Psoas muscle (tissue), 7 donors: ENCODE measurements at regions not wholly inside any gene's neighbourhood (a gene's known extent, or its start where the extent isn't known, plus 50 kb on each side); places are given as distances from the start of the nearest gene placed in this dataset.

Experiments
- ATAC-seq, 4 donors: fragments of 200-7000 bp; cut with Tn5 transposase; one replicate each; pipeline ENCODE4 v1.9.1; 2020; ENCODE audit warnings: moderate library complexity in 3 of 4, mild to moderate bottlenecking in 2 of 4
- DNase-seq, 2 donors: peaks; one replicate each; pipeline ENCODE4 v3.0.0-alpha.2; 2020
- H3K27ac ChIP-seq: fragments of 200-600 bp; one replicate; pipeline ENCODE4 v1.8.0; 2022
- H3K27me3 ChIP-seq, 3 donors: fragments of 200-600 bp in 1 of 3; one replicate each; pipeline versions ENCODE4 v1.6.1 to v1.8.0; 2013 to 2022; ENCODE audit warnings: low read length in 2 of 3, mild to moderate bottlenecking in 2 of 3, moderate library complexity in 1 of 3; ENCODE audit not compliant: insufficient read depth in 3 of 3
- H3K36me3 ChIP-seq, 2 donors: fragments of 200-600 bp in 1 of 2; one replicate each; pipeline versions ENCODE4 v1.6.1 to v1.8.0; 2013 to 2022; ENCODE audit warnings: low read depth in 1 of 2, mild to moderate bottlenecking in 1 of 2, moderate library complexity in 1 of 2; ENCODE audit not compliant: insufficient read depth in 1 of 2
- H3K4me1 ChIP-seq: fragments of 200-600 bp; one replicate; pipeline ENCODE4 v1.8.0; 2022
- H3K4me3 ChIP-seq: fragments of 200-600 bp; one replicate; pipeline ENCODE4 v1.8.0; 2022; ENCODE audit warnings: mild to moderate bottlenecking
- H3K9me3 ChIP-seq: fragments of 200-600 bp; one replicate; pipeline ENCODE4 v1.8.0; 2022
- WGBS, 3 donors: extraction: QIAGEN DNeasy Blood & Tissue Kit; methylation state at CpG; one replicate each; pipeline versions ENCODE4 v1.1.6 to v1.1.7; 2013; 5-methylcytosine and 5-hydroxymethylcytosine counted together
- intact Hi-C, 2 donors: fragments of 100-400 bp; cut with DNase I; formaldehyde crosslinking; loops; one replicate each; pipeline versions ENCODE4 v1.11.0 to v1.14.2; 2022
- TF ChIP-seq, protein P1 (sequence below): fragments of 200-600 bp; IDR thresholded peaks from one replicate; pipeline ENCODE4 v1.8.0; 2022; ENCODE audit warnings: antibody characterized with exemption
- donor health status: healthy with polysubstance abuse.
- donor health status: DM: no; HTN: no; CAD: no; lungs with moderate emphysema.
- donor health status: Bipolar disorder and iron deficiency.
- donor health status: healthy.
- donor health status: DM: yes; HTN: yes; CAD: no.
- donor health status: DM: no; HTN: no; CAD: no.
- donor health status: DM: yes; HTN: yes; CAD: no.

DNA sequence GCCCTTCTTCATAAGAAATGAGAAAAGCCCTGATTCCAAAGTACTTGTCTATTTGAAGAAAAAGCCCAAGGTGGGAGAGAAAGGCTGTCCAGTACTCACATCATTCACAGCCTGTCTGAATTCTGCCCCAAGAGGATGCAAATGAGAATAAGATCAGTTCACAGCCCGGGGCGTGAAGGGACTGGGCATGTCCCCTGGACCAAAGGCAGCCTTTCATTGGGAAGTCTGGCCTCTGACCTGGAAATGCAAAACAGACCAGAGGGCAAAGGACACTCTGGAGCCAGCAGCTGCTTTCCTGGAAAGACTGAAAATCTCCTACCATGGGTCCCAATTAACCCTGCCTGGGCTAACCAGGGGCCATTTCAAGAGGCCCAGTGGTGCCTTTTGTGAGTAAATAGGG lies 191.2 kb upstream of the PELI2 start:
- TF ChIP-seq, protein P1, sequence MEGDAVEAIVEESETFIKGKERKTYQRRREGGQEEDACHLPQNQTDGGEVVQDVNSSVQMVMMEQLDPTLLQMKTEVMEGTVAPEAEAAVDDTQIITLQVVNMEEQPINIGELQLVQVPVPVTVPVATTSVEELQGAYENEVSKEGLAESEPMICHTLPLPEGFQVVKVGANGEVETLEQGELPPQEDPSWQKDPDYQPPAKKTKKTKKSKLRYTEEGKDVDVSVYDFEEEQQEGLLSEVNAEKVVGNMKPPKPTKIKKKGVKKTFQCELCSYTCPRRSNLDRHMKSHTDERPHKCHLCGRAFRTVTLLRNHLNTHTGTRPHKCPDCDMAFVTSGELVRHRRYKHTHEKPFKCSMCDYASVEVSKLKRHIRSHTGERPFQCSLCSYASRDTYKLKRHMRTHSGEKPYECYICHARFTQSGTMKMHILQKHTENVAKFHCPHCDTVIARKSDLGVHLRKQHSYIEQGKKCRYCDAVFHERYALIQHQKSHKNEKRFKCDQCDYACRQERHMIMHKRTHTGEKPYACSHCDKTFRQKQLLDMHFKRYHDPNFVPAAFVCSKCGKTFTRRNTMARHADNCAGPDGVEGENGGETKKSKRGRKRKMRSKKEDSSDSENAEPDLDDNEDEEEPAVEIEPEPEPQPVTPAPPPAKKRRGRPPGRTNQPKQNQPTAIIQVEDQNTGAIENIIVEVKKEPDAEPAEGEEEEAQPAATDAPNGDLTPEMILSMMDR = no peak
- 63 to 84% (median 80%) methylated on average over 2 of the region's 2 CpGs for WGBS, 3 donors
- intact Hi-C loops = no loop called here

DNA sequence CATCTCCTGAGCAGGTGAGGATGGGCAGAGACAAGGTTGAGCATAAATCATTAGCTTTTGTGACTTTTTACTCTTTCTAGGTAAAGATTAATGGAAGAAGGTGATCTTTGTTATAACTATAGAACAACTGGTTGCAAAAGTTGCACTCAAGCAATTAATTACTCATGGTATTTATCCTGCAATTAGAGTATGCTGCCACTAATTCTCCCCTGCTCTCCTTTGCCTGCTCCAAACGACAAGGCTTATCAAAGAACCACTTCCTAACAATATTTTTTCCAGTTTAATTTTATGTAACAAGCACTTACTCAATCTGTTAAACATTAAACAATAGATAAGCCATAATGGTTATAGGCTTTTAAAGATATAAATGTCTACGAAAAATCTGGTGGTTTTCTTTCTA lies 189.9 kb upstream of the PELI2 start:
- WGBS, 3 donors = 59 to 62% (median 62%) methylated on average over 2 of the region's 2 CpGs
- intact Hi-C loops = no loop called here
- no peak overlapping the region for H3K27ac ChIP-seq
- no peaks in the 10 kb centered on the region for H3K4me1 ChIP-seq
- no peaks in the 10 kb centered on the region for H3K9me3 ChIP-seq
- DNase-seq (no peak), ATAC-seq (no peak)
- H3K4me3 ChIP-seq = no peak overlapping the region
- TF ChIP-seq, protein P1 = no peak
- no peaks in the 10 kb centered on the region for H3K36me3 ChIP-seq
- no peaks in the 10 kb centered on the region for H3K27me3 ChIP-seq

More for the DNA sequence above, 191.2 kb upstream of the PELI2 start:
- Histone ChIP-seq H3K27me3 (no peaks in the 10 kb centered on the region), H3K4me1 (no peaks in the 10 kb centered on the region), H3K9me3 (no peaks in the 10 kb centered on the region), H3K27ac (no peak overlapping the region), H3K4me3 (no peak overlapping the region), H3K36me3 (no peaks in the 10 kb centered on the region)
- DNase-seq (no peak), ATAC-seq (no peak)

DNA sequence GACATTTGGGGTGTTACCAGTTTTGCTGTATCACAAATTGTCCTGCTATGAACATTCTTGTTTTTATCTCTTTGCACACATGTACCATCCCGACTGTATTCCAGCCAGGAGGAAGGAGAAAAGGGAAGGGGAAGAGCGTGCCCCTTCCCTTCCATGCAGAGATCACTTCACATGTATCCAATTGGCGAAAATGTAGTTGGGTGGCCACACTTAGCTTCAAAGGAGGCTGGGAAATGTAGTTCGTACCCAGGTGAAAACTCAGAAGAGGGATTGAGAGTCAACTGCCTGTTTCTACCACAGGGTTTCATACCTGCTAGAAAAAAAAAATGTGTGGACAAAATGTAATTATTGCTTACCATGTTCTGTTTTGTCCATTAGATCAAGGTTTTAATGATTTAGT lies 189.1 kb upstream of the PELI2 start:
- TF ChIP-seq, protein P1 = no peak
- DNase-seq = no peak

DNA sequence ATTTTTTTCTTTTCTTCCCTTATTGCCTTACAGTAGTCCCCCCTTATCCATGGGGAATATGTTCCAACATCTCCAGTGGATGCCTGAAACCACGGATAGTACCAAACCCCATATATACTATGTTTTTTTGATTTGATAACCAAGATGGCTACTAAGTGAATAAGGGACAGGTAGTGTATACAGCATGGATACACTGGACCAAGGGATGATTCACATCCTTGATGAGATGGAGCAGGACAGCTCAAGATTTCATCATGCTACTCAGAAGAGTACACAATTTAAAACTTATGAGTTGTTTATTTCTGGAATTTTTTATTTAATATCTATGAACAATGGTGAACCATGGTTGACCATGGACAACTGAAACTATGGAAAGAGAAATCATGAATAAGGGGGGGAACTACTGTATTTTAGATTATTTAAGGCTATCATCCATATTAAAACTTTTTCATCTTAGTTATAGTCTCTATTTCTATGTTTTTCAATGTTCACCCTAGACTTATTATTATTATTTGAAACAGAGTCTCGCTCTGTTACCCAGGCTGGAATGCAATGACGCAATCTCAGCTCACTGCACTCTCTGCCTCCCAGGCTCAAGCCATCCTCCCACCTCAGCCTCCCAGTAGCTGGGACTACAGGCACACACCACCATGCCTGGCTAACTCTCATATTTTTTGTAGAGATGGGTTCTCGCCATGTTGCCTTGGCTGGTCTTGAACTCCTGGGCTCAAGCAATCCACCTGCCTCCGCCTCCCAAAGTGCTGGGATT lies 188.0 kb upstream of the PELI2 start:
- ATAC-seq (no peak), DNase-seq (no peak)
- TF ChIP-seq, protein P1 = no peak
- WGBS, 3 donors = 84 to 93% (median 93%) methylated on average over 5 of the region's 5 CpGs
- intact Hi-C loops = no loop called here
- H3K4me1 ChIP-seq = no peaks in the 10 kb centered on the region
- H3K4me3 ChIP-seq = no peak overlapping the region
- no peaks in the 10 kb centered on the region for H3K9me3 ChIP-seq
- H3K27me3 ChIP-seq = no peaks in the 10 kb centered on the region
- no peaks in the 10 kb centered on the region for H3K36me3 ChIP-seq
- H3K27ac ChIP-seq = no peak overlapping the region

More for the DNA sequence above, 189.1 kb upstream of the PELI2 start:
- Histone ChIP-seq H3K27ac (no peak overlapping the region), H3K36me3 (no peaks in the 10 kb centered on the region), H3K4me3 (no peak overlapping the region), H3K27me3 (no peaks in the 10 kb centered on the region), H3K4me1 (no peaks in the 10 kb centered on the region), H3K9me3 (no peaks in the 10 kb centered on the region)
- WGBS, 3 donors = 62 to 74% (median 66%) methylated on average over 4 of the region's 4 CpGs
- ATAC-seq = no peak
- intact Hi-C loops = no loop called here

DNA sequence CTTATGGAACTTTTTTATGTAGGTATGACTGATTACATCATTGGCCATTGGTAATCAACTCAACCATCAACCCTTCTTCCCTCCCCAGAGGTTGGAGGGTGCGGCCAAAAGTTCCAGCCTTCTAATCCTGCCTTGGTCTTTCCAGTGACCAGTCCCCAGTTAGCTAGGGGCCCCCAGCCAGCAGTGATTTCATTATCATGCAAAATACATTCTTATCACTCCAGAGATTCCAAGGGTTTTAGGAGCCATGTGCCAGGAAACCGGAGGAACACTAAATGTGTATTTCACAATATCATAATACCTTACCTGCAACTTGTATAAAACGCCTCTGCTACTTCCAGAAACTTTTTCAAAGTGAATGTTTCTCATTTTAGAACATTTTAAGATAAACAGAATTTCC lies 181.5 kb upstream of the PELI2 start:
- no peaks in the 10 kb centered on the region for H3K4me1 ChIP-seq
- no peak overlapping the region for H3K4me3 ChIP-seq
- intact Hi-C loops = no loop called here
- TF ChIP-seq, protein P1 = no peak
- no peaks in the 10 kb centered on the region for H3K36me3 ChIP-seq
- no peaks in the 10 kb centered on the region for H3K27me3 ChIP-seq
- no peaks in the 10 kb centered on the region for H3K9me3 ChIP-seq
- DNase-seq (no peak), ATAC-seq (no peak)
- WGBS, 3 donors = 48 to 72% (median 67%) methylated on average over 3 of the region's 3 CpGs
- no peak overlapping the region for H3K27ac ChIP-seq
